Osteoblast (primary cell): ENCODE measurements at regions not wholly inside any gene's neighbourhood (a gene's known extent, or its start where the extent isn't known, plus 50 kb on each side); places are given as distances from the start of the nearest gene placed in this dataset.

Experiments used
- DNase-seq: peaks from one replicate; pipeline ENCODE4 v3.0.0; 2011; ENCODE audit warnings: low spot score, mixed read lengths; ENCODE audit not compliant: insufficient read length; ENCODE audit errors: missing footprints
- H2AFZ ChIP-seq: 2 replicates; pipeline ENCODE4 v1.6.0; 2011; ENCODE audit warnings: mild to moderate bottlenecking, low read length
- H3K27ac ChIP-seq: 2 replicates; pipeline ENCODE4 v1.5.1; 2011; ENCODE audit warnings: mild to moderate bottlenecking, low read depth, low read length, moderate library complexity
- H3K27me3 ChIP-seq: 2 replicates; pipeline ENCODE4 v1.6.0; 2012; ENCODE audit warnings: mild to moderate bottlenecking, control low read depth, inconsistent platforms, low read length, moderate library complexity; ENCODE audit not compliant: insufficient read depth
- H3K36me3 ChIP-seq: 2 replicates; pipeline ENCODE4 v1.5.1; 2011; ENCODE audit warnings: mild to moderate bottlenecking, low read length, control low read depth, moderate library complexity; ENCODE audit not compliant: insufficient read depth
- H3K4me1 ChIP-seq: 2 replicates; pipeline ENCODE4 v1.5.1; 2011; ENCODE audit warnings: mild to moderate bottlenecking, low read length, control low read depth, moderate library complexity; ENCODE audit not compliant: insufficient read depth
- H3K4me2 ChIP-seq: 2 replicates; pipeline ENCODE4 v1.6.0; 2011; ENCODE audit warnings: mild to moderate bottlenecking, low read length; ENCODE audit not compliant: insufficient read depth
- H3K4me3 ChIP-seq: fragments of 200-600 bp; sonication (generic); 3 replicates; pipeline ENCODE4 v1.5.1; 2012; ENCODE audit warnings: mild to moderate bottlenecking, low read length, inconsistent platforms; ENCODE audit not compliant: insufficient read depth
- H3K79me2 ChIP-seq: 2 replicates; pipeline ENCODE4 v1.6.0; 2012; ENCODE audit warnings: mild to moderate bottlenecking, low read length, control low read depth, inconsistent platforms; ENCODE audit not compliant: insufficient read depth
- H3K9me3 ChIP-seq: 2 replicates; pipeline ENCODE4 v1.5.1; 2011; ENCODE audit warnings: low read depth, low read length, control low read depth
- H4K20me1 ChIP-seq: 2 replicates; pipeline ENCODE4 v1.6.0; 2012; ENCODE audit warnings: mild to moderate bottlenecking, low read length, control low read depth; ENCODE audit not compliant: insufficient read depth
- TF ChIP-seq, protein P1 (sequence below): IDR thresholded peaks from 2 replicates; pipeline ENCODE4 v1.5.1; 2011; ENCODE audit warnings: mild to moderate bottlenecking, low read depth, low read length, moderate library complexity; ENCODE audit errors: extremely low read depth

- H3K4me2 ChIP-seq: no peak overlapping the region
- DNase-seq: no peak
- no peaks in the 10 kb centered on the region for H3K36me3 ChIP-seq
- H4K20me1 ChIP-seq: no peaks in the 10 kb centered on the region
- no peak overlapping the region for H3K27ac ChIP-seq
- H3K9me3 ChIP-seq: no peaks in the 10 kb centered on the region
- no peaks in the 10 kb centered on the region for H3K27me3 ChIP-seq
- H2AFZ ChIP-seq: no peak overlapping the region
- no peaks in the 10 kb centered on the region for H3K79me2 ChIP-seq
- no peak overlapping the region for H3K4me3 ChIP-seq
- TF ChIP-seq, protein P1, sequence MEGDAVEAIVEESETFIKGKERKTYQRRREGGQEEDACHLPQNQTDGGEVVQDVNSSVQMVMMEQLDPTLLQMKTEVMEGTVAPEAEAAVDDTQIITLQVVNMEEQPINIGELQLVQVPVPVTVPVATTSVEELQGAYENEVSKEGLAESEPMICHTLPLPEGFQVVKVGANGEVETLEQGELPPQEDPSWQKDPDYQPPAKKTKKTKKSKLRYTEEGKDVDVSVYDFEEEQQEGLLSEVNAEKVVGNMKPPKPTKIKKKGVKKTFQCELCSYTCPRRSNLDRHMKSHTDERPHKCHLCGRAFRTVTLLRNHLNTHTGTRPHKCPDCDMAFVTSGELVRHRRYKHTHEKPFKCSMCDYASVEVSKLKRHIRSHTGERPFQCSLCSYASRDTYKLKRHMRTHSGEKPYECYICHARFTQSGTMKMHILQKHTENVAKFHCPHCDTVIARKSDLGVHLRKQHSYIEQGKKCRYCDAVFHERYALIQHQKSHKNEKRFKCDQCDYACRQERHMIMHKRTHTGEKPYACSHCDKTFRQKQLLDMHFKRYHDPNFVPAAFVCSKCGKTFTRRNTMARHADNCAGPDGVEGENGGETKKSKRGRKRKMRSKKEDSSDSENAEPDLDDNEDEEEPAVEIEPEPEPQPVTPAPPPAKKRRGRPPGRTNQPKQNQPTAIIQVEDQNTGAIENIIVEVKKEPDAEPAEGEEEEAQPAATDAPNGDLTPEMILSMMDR: no peak
- no peaks in the 10 kb centered on the region for H3K4me1 ChIP-seq
Measured at GRCh38 chr1:14011132-14011531, 311.1 kb downstream of the PRDM2 start.

- H3K4me3 ChIP-seq: no peak overlapping the region
- TF ChIP-seq, protein P1: no peak
- DNase-seq: no peak
- H3K27me3 ChIP-seq: no peaks in the 10 kb centered on the region
- no peaks in the 10 kb centered on the region for H3K4me1 ChIP-seq
- H2AFZ ChIP-seq: no peak overlapping the region
- no peaks in the 10 kb centered on the region for H3K36me3 ChIP-seq
- no peaks in the 10 kb centered on the region for H3K79me2 ChIP-seq
- no peaks in the 10 kb centered on the region for H3K9me3 ChIP-seq
- H3K27ac ChIP-seq: no peak overlapping the region
- H3K4me2 ChIP-seq: no peak overlapping the region
- H4K20me1 ChIP-seq: no peaks in the 10 kb centered on the region
Measured at GRCh38 chr1:14011888-14012287, 311.9 kb downstream of the PRDM2 start.

DNA sequence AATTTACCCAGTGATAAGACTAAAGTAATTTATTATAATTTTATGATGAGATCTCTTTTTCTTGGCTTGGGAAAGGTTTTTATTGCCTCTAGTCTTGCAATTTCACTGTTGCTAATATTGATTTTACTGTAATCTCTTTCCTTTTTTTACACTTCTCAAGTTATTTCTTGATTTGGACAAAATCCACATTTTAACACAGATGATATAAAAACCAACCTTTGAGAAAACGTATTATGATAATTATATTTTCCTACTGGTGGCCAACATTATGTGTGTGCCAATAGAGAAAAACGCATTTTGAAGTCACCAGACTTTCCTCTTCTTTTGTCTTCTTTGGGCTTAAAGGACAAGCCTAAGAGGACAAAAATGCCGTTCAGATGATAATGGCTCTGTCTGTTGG lies 314.9 kb downstream of the PRDM2 start:
- H3K4me1 ChIP-seq: no peaks in the 10 kb centered on the region
- no peak overlapping the region for H3K4me3 ChIP-seq
- H3K27ac ChIP-seq: no peak overlapping the region
- no peak for DNase-seq
- H3K27me3 ChIP-seq: no peaks in the 10 kb centered on the region
- H2AFZ ChIP-seq: no peak overlapping the region
- no peaks in the 10 kb centered on the region for H3K9me3 ChIP-seq
- no peak overlapping the region for H3K4me2 ChIP-seq
- H3K79me2 ChIP-seq: no peaks in the 10 kb centered on the region
- H3K36me3 ChIP-seq: no peaks in the 10 kb centered on the region
- TF ChIP-seq, protein P1: no peak
- H4K20me1 ChIP-seq: no peaks in the 10 kb centered on the region

DNA sequence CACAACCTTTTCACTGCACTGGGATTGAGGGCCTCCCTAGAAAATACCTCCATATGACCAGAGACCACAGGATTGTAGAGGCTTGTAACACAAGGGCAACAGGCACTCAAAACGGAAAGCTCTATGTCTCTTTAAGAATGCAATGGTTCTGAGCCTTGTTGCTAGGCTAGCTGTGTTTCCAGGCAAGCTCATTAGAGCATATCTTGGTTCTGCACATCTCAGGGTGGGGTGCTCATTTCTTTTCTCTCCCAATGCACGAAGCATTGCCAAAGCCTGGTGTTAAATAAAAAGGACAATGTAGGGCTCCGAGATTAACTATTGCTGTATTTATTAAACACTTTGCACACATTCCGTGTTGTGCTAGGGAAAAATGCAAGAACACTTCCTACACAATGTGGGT lies 315.9 kb downstream of the PRDM2 start:
- Histone ChIP-seq H3K4me1 (no peaks in the 10 kb centered on the region), H3K4me3 (no peak overlapping the region), H3K27me3 (no peaks in the 10 kb centered on the region), H3K36me3 (no peaks in the 10 kb centered on the region), H3K9me3 (no peaks in the 10 kb centered on the region), H3K27ac (no peak overlapping the region), H3K4me2 (no peak overlapping the region), H3K79me2 (no peaks in the 10 kb centered on the region), H4K20me1 (no peaks in the 10 kb centered on the region), H2AFZ (no peak overlapping the region)
- no peak for DNase-seq
- TF ChIP-seq, protein P1: no peak
